ENCODE measurements at regions not wholly inside any gene's neighbourhood (a gene's known extent, or its start where the extent isn't known, plus 50 kb on each side); places are given as distances from the start of the nearest gene placed in this dataset.

DNA sequence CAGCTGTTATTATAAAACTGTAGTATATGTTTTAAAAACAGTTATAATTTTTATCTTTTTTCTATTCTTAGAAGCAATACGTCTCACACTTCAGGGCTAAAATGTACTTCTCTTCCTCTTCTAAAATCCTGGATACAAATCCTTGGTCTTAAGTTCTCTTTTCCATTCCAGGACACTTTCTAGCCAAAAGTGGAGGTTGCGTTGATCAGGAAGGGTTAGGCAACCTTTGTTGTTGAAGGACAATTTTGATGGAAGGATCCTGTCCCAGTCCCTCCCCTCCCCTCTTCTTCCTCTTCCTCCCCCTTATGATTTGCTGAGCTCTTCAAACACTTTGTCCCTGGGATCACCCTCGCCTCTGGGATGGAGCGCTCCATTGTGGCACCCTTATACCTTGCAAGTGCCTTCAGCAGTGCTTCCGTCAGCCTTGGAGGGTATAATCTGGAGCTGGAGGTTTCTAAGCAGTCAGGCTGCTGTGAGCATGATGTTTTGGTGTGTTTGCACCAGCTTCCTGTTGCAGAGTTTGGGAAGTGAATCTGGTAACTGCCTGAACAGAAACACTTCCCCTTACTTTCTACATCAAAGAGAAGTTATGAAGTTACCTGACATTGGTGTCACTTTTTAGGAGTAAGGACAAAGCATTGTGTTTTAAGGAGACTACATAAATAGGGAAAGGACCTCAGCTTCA, 87.4 kb upstream of the SLC38A2 start:
- no peak for DNase-seq (ENCODE audit: low read depth, low spot score)
- TF ChIP-seq, protein P1, sequence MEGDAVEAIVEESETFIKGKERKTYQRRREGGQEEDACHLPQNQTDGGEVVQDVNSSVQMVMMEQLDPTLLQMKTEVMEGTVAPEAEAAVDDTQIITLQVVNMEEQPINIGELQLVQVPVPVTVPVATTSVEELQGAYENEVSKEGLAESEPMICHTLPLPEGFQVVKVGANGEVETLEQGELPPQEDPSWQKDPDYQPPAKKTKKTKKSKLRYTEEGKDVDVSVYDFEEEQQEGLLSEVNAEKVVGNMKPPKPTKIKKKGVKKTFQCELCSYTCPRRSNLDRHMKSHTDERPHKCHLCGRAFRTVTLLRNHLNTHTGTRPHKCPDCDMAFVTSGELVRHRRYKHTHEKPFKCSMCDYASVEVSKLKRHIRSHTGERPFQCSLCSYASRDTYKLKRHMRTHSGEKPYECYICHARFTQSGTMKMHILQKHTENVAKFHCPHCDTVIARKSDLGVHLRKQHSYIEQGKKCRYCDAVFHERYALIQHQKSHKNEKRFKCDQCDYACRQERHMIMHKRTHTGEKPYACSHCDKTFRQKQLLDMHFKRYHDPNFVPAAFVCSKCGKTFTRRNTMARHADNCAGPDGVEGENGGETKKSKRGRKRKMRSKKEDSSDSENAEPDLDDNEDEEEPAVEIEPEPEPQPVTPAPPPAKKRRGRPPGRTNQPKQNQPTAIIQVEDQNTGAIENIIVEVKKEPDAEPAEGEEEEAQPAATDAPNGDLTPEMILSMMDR (IDR thresholded peaks at IDR 0.05; ENCODE audit: low read depth, low read length) = no peak
- H3K4me3 ChIP-seq (ENCODE audit: low read depth, low read length) = no peak overlapping the region
- in situ Hi-C loops (cut with HindIII; ENCODE audit: low sequenced_read_pairs) = no loop called here

DNA sequence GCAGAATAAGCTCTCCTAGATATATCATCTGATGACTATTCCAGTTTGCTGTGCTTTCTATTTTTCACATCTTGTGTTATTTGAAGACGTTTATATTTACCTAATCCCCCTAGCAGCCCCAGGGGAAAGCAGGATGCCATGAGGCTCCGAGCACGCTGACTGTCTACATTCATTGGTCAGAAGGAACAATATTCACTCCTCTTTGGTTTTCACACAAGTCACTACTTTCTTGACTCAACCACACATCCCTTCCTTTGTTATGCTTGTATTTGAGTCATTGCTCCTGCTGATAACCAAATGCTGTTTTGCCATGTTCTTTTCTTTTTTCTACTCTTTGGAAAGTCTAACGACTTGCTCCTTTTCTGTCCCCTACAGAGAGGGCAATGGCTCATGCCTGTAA, 86.5 kb upstream of the SLC38A2 start:
- peak; percentile 93 for DNase-seq (ENCODE audit: low read depth, low spot score)
- in situ Hi-C loops (cut with HindIII; ENCODE audit: low sequenced_read_pairs) = no loop called here
- TF ChIP-seq, protein P1 (IDR thresholded peaks at IDR 0.05; ENCODE audit: low read depth, low read length) = no peak
- no peak overlapping the region for H3K4me3 ChIP-seq (ENCODE audit: low read depth, low read length)

DNA sequence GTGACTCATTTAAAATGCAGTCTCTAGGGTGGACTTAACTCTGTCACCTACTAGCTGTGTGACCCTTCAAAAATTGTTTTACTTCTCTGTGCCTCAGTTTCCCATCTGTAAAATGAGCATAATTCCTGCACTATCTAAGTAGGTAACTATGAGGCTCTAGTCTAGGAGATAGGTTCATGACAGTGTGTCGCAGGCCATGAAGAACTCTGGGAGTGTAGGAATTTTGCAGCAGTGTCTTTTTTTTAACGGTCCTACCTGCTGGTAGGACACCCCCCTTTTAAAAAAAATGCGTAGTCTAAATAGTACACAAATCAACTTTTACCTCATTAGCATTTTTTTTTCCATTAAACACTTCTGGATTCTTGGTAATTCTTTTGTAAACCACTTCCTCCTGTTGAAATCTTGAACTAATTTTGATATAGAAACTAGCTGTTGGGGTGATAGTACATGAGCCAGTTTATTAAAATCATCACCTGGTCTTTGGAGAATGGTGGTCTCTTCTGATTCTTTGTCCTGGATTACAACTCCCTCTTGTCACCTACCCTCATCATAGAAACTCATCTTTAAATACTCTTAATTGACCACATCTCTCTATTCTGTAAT, 86.0 kb upstream of the SLC38A2 start:
- TF ChIP-seq, protein P1 (IDR thresholded peaks at IDR 0.05; ENCODE audit: low read depth, low read length) = no peak
- in situ Hi-C loops (cut with HindIII; ENCODE audit: low sequenced_read_pairs) = no loop called here
- H3K4me3 ChIP-seq (ENCODE audit: low read depth, low read length) = no peak overlapping the region
- DNase-seq (ENCODE audit: low read depth, low spot score) = no peak

DNA sequence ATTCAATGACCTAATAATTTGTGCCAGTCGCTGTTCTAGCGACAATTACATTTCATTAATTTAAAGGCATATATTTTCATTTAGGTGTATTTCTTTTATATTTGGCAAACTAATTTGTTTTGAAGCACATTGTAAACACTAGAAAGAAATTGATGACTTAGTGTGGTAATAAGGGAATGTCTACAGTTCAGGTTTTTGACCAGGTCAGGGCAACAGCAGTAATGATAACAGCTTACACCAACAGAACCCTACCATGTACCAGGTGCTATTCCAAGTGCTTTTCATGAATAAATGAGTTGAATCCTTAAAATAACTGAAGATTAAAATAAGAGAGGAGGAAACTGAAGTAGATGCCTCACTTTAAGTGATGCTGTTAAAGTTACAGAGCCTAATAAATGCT, 85.4 kb upstream of the SLC38A2 start:
- in situ Hi-C loops (cut with HindIII; ENCODE audit: low sequenced_read_pairs) = no loop called here
- no peak for DNase-seq (ENCODE audit: low read depth, low spot score)
- no peak overlapping the region for H3K4me3 ChIP-seq (ENCODE audit: low read depth, low read length)
- TF ChIP-seq, protein P1 (IDR thresholded peaks at IDR 0.05; ENCODE audit: low read depth, low read length) = no peak

DNA sequence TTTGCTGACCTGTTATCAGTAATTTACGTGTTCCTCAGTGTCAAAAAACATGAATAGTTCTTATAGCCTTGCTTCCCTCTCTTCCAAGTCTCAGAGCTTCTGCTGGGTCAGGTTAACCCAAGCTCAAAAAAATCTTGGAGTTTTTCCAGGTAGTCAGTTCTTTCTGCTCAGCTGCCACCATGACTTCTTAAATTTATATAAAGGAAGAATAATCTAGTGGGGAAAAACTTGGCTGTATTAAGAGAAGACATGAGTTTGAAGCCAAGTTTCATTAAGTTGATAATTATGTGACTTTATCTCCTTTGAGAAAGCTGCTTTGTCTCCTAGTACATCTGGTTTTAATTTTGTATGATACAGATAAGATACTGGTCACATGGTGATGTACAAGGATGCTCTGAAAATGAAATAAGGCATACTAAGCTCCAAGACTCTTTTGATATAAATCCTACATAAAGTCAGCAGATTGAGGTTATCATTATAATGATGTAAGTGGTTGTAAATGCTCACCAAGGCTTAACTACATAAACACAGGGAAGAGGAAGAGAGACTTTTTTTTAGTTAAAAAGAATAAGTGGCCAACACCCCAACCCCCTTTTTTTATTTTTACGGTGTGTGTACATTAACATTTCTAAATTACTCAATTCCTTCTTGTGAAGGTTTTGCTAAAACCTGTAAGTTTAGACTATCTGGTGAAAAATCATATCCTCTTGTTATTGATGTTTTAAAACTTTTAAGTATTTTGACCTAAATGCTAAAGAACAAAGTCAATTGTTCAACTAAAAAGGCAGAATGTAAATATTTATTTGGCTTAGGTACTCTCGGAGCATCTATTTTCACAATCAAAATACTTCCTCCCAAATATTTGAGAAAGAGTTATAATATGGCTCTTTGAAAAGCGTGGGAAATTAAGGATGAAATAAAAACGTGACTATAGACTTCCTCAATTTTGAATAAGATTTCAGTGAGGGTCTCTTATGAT, 84.1 kb upstream of the SLC38A2 start:
- in situ Hi-C loops (cut with HindIII; ENCODE audit: low sequenced_read_pairs) = no loop called here
- H3K4me3 ChIP-seq (ENCODE audit: low read depth, low read length) = no peak overlapping the region
- no peak for DNase-seq (ENCODE audit: low read depth, low spot score)
- TF ChIP-seq, protein P1 (IDR thresholded peaks at IDR 0.05; ENCODE audit: low read depth, low read length) = no peak

DNA sequence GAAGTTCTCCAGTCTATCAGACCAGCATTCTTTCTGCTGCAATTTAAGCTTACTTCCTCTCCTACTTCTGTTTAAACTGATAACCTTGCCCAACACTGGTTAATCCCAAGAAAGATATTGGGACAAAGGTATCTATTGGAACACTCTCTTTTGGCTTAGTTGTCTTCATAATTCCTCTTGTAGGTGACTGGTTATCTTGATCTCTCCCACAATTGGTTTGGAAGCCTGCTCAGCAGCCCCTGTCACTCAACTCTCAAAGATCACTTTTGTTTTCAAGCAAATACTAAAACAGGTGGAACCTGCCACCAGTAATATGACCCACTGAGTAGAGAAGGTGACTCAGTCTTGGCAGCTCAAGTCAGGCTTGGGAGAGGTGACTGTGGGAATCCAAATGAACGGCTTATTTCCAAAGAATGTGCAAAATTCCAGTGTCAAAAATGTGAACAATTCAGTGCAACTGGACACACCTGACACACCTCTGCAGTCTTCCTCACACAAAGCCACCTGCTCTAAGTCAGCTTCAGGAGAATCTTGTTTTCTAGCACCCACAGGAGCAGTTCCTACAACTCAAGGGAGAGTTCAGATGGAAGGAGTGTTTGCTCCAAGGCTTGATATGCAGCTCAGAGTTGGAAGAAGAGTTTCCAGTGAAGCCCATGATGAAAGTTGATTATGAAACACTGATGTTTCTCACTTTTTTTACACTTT, 83.2 kb upstream of the SLC38A2 start:
- TF ChIP-seq, protein P1 (IDR thresholded peaks at IDR 0.05; ENCODE audit: low read depth, low read length) = no peak
- no peak overlapping the region for H3K4me3 ChIP-seq (ENCODE audit: low read depth, low read length)
- in situ Hi-C loops (cut with HindIII; ENCODE audit: low sequenced_read_pairs) = no loop called here
- no peak for DNase-seq (ENCODE audit: low read depth, low spot score)

All from astrocyte of the spinal cord (primary cell).